Esophagus squamous epithelium (tissue), 5 donors: ENCODE measurements at regions not wholly inside any gene's neighbourhood (a gene's known extent, or its start where the extent isn't known, plus 50 kb on each side); places are given as distances from the start of the nearest gene placed in this dataset.

Experiments used
- DNase-seq: peaks from one replicate; lab custom pipeline; 2025; lab: John Stamatoyannopoulos, UW
- H3K27ac ChIP-seq, 4 donors: fragments of 200-600 bp; sonication (generic); one replicate each; pipeline ENCODE4 v1.5.1; 2016 to 2019; ENCODE audit warnings: mild to moderate bottlenecking in 1 of 4
- H3K27me3 ChIP-seq, 4 donors: fragments of 200-600 bp; sonication (generic); 1 replicate in 3 of 4; 2 replicates in 1 of 4; pipeline versions ENCODE4 v1.5.1 to v1.6.0; 2017 to 2021; ENCODE audit warnings: antibody characterized with exemption in 1 of 4
- H3K36me3 ChIP-seq, 3 donors: fragments of 200-600 bp; sonication (generic); one replicate each; pipeline ENCODE4 v1.5.1; 2016 to 2019
- H3K4me1 ChIP-seq, 3 donors: fragments of 200-600 bp; sonication (generic); one replicate each; pipeline ENCODE4 v1.5.1; 2017 to 2019
- H3K4me3 ChIP-seq, 4 donors: fragments of 200-600 bp; sonication (generic); 1 replicate in 3 of 4; 2 replicates in 1 of 4; pipeline ENCODE4 v1.5.1; 2016 to 2019; ENCODE audit warnings: mild to moderate bottlenecking in 2 of 4, moderate library complexity in 1 of 4
- H3K9me3 ChIP-seq, 3 donors: fragments of 200-600 bp; sonication (generic); one replicate each; pipeline ENCODE4 v1.5.1; 2016 to 2019
- POLR2A ChIP-seq, 4 donors: fragments of 450-650 bp; IDR thresholded peaks; one replicate each; pipeline ENCODE4 v1.6.1; 2017; ENCODE audit warnings: antibody characterized with exemption in 4 of 4, mild to moderate bottlenecking in 4 of 4, moderate library complexity in 3 of 4
- WGBS, 2 donors: methylation state at CpG; one replicate each; pipeline ENCODE4 v1.1.5; 2018; 5-methylcytosine and 5-hydroxymethylcytosine counted together
- intact Hi-C: fragments of 100-400 bp; cut with DNase I; formaldehyde crosslinking; loops from one replicate; pipeline ENCODE4 v1.15.0; 2022
- TF ChIP-seq, protein P1 (sequence below), 6 experiments: fragments of 450-650 bp in 4 of 6; fragments of 200-600 bp in 2 of 6; sonication (generic) in 2 of 6; IDR thresholded peaks; one replicate each; pipeline ENCODE4 v1.5.1; 2016 to 2019; ENCODE audit warnings: antibody characterized with exemption in 6 of 6, mild to moderate bottlenecking in 4 of 6, moderate library complexity in 4 of 6
- donor health status: DM: yes; HTN: yes; CAD: no.

DNA sequence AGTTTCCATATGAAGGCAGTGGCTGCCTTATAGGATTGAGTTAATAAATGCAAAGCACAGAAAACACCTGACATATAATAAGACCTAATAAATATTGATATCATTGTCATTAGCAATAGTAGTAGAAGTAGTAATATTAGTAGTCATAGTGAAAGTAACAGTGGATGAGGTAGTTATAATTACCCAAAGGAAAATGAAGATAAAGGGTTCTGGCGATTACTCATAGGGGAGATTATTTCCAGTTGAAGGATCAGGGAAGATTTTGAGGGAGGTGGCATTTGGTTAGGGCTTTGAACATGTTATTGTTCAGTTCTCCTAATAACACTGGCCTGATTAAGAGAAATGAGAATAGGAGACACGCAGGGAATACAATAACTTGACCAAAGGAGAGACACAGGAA, 131.9 kb upstream of the GPRIN3 start:
- Histone ChIP-seq H3K9me3 (peaks cover 0 to 2% (median 0%) of the 10 kb centered on the region in 3 donors), H3K27me3 (no peaks in the 10 kb centered on the region), H3K4me1 (no peaks in the 10 kb centered on the region), H3K36me3 (no peaks in the 10 kb centered on the region), H3K27ac (no peak overlapping the region), H3K4me3 (no peak overlapping the region)
- TF ChIP-seq POLR2A (IDR thresholded peaks at IDR 0.05), result no peak
- TF ChIP-seq, protein P1, sequence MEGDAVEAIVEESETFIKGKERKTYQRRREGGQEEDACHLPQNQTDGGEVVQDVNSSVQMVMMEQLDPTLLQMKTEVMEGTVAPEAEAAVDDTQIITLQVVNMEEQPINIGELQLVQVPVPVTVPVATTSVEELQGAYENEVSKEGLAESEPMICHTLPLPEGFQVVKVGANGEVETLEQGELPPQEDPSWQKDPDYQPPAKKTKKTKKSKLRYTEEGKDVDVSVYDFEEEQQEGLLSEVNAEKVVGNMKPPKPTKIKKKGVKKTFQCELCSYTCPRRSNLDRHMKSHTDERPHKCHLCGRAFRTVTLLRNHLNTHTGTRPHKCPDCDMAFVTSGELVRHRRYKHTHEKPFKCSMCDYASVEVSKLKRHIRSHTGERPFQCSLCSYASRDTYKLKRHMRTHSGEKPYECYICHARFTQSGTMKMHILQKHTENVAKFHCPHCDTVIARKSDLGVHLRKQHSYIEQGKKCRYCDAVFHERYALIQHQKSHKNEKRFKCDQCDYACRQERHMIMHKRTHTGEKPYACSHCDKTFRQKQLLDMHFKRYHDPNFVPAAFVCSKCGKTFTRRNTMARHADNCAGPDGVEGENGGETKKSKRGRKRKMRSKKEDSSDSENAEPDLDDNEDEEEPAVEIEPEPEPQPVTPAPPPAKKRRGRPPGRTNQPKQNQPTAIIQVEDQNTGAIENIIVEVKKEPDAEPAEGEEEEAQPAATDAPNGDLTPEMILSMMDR (IDR thresholded peaks at IDR 0.05), result no peak
- 73 to 76% methylated on average over 2 of the region's 2 CpGs for whole genome bisulfite sequencing, 2 donors
- no peak for DNase-seq
- intact Hi-C loops, result no loop called here

DNA sequence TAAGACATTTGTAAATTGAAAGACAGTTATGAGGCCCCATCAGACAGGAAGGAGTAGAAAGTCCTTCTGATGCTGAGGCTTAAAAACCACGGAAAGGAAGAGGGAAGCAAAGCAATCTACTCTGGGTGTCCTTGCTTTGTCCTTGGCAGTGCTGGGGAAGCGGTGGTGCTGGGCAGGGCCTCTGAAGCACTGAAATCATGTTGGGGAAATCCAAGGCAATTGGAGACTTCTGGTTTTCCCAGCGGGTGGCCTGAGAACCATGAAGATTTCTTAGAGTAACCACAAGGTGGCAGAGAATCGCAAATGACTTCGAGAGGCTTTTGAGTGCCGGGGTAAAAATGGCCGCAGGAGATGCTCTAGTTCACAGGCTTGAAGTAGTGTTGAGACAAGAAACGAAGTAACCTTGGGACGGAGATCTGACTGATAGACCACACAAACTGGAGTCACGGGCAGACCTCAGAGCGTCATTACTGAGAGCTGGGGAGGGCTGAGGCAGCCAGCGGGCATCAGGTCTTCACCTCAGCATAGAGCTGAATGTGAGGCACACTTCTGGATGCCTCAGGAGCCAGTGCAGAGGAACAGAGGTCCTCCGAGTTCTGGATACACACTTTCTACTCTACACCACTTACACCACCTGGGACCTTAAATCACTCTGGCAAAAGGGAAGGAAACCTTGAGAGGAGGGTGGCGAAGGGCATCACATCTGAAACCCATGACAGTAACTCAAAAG, 130.7 kb upstream of the GPRIN3 start:
- intact Hi-C loops, result no loop called here
- Histone ChIP-seq H3K27me3 (no peaks in the 10 kb centered on the region), H3K36me3 (no peaks in the 10 kb centered on the region), H3K4me1 (no peaks in the 10 kb centered on the region), H3K27ac (no peak overlapping the region), H3K9me3 (no peaks in the 10 kb centered on the region), H3K4me3 (no peak overlapping the region)
- DNase-seq, result no peak
- no peak for TF ChIP-seq POLR2A (IDR thresholded peaks at IDR 0.05)
- TF ChIP-seq, protein P1 (IDR thresholded peaks at IDR 0.05), result peak in 3 of 6 experiments; percentile 24 to 39 (median 24)
- 64 to 75% methylated on average over 13 to 14 of the region's 14 CpGs for WGBS, 2 donors

DNA sequence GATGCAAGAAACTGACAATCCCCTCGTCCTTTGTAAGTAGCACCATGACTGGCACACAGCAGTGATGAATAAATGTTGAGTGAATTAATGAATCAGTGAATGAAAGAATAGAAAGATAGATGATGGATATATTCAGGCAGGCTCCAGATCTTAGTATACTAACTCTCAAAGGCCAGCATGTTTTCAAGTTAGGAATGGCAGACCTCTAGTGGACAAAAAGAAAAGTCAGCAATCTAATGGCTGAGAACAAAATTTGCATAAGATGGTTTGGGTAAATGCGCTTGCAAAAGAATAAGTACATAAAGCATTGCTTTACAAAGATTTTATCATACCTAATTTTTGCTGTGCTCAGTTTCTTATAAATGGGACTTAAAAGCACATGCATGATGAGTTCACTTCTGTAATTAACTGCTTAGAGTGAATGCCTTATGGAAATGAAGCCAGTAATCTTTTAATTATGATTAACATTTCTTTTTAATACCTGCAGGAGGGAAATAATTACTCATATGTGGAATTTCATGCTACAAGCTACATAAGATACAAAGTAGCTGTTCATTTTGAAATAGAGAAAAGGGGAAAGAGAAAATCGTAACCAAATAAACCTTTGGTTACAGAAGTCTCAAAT, 126.9 kb upstream of the GPRIN3 start:
- Histone ChIP-seq H3K4me1 (no peaks in the 10 kb centered on the region), H3K4me3 (no peak overlapping the region), H3K27ac (no peak overlapping the region), H3K36me3 (no peaks in the 10 kb centered on the region), H3K27me3 (no peaks in the 10 kb centered on the region), H3K9me3 (no peaks in the 10 kb centered on the region)
- intact Hi-C loops, result loop anchor here (5.0 kb wide), 1 partner anchor 207 kb away; no protein-coding TSS in a partner anchor
- 42 to 49% methylated on average over 3 of the region's 3 CpGs for WGBS, 2 donors
- TF ChIP-seq, protein P1 (IDR thresholded peaks at IDR 0.05), result peak; percentile 22 to 69 (median 64)
- TF ChIP-seq POLR2A (IDR thresholded peaks at IDR 0.05), result no peak
- no peak for DNase-seq

DNA sequence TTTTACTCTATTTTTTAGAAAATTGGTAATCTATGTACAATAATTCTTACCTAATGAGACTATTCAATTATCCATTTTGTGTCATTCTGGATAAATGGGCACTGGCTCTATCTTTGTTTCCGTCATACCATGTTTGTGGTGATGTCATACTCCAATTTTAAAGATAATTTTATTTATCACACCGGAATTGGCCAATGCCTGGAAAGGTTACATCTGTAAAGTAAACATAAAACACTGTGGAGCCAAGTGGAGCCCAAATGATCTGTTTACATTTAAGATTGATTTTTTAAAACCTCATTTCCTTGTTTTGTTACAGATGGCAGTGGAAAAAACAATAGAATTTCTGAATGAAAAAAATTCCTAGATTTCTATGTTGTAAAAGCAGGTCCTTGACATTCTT, 120.2 kb upstream of the GPRIN3 start:
- Histone ChIP-seq H3K27ac (no peak overlapping the region), H3K9me3 (no peaks in the 10 kb centered on the region), H3K4me3 (no peak overlapping the region), H3K36me3 (no peaks in the 10 kb centered on the region), H3K27me3 (no peaks in the 10 kb centered on the region), H3K4me1 (no peaks in the 10 kb centered on the region)
- intact Hi-C loops, result no loop called here
- DNase-seq, result no peak
- TF ChIP-seq, protein P1 (IDR thresholded peaks at IDR 0.05), result no peak
- no peak for TF ChIP-seq POLR2A (IDR thresholded peaks at IDR 0.05)
- 72 to 83% methylated on average over 2 of the region's 2 CpGs for WGBS, 2 donors

DNA sequence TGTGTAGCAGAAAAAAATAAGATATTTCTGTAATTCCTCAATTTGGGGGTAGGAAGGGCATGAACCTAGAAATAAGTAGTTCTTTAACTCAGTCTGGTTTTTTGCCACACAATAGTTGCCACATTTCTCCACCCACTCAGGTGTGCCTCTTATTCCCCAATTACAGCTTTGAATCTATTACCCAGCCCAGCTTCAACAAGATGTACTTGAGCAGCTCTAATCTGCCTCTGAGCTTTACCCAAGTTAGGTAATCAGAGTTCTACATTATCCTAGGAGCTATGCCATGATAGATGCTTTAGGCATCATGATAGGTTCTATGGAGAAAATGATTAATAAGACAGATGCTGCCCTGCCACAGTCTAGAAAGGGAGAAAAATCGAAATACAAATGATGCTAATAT, 117.4 kb upstream of the GPRIN3 start:
- Histone ChIP-seq H3K4me1 (no peaks in the 10 kb centered on the region), H3K4me3 (no peak overlapping the region), H3K27me3 (no peaks in the 10 kb centered on the region), H3K27ac (no peak overlapping the region), H3K36me3 (no peaks in the 10 kb centered on the region), H3K9me3 (no peaks in the 10 kb centered on the region)
- no peak for DNase-seq
- intact Hi-C loops, result no loop called here
- WGBS, 2 donors, result 24 to 68% methylated on average over 1 of the region's 1 CpG
- TF ChIP-seq, protein P1 (IDR thresholded peaks at IDR 0.05), result no peak
- no peak for TF ChIP-seq POLR2A (IDR thresholded peaks at IDR 0.05)
